ENCODE measurements at regions not wholly inside any gene's neighbourhood (a gene's known extent, or its start where the extent isn't known, plus 50 kb on each side); places are given as distances from the start of the nearest gene placed in this dataset.

DNA sequence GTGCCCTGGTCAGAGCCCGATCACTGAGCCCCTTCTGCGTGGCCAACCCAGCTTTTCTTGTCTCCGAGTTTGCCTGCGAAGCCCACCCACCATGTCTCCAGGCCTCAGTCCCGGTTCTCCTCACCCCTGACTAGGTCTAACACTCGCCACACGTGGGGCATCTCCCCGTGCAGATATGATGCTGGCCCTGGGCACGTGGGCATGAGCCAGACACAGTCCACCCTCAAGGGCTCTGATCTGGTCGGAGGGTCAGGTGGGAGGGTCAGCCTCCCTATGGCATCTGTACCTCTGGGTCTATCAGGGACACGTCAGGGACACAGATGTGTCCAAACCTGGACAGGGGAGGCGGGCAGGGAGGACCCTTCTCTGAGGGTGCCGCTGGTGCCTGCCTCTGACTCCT is 95.4 kb downstream of the RHOB start:
- TF ChIP-seq FOSL2 (CRISPR knock-in tag; IDR thresholded peaks at IDR 0.05) = no peak
- TF ChIP-seq, protein P1, sequence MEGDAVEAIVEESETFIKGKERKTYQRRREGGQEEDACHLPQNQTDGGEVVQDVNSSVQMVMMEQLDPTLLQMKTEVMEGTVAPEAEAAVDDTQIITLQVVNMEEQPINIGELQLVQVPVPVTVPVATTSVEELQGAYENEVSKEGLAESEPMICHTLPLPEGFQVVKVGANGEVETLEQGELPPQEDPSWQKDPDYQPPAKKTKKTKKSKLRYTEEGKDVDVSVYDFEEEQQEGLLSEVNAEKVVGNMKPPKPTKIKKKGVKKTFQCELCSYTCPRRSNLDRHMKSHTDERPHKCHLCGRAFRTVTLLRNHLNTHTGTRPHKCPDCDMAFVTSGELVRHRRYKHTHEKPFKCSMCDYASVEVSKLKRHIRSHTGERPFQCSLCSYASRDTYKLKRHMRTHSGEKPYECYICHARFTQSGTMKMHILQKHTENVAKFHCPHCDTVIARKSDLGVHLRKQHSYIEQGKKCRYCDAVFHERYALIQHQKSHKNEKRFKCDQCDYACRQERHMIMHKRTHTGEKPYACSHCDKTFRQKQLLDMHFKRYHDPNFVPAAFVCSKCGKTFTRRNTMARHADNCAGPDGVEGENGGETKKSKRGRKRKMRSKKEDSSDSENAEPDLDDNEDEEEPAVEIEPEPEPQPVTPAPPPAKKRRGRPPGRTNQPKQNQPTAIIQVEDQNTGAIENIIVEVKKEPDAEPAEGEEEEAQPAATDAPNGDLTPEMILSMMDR (CRISPR knock-in tag; IDR thresholded peaks at IDR 0.05) = no peak
- TF ChIP-seq GTF2F1 (IDR thresholded peaks at IDR 0.05; ENCODE audit: low read length) = no peak
- TF ChIP-seq GLI4 (CRISPR knock-in tag; IDR thresholded peaks at IDR 0.05; ENCODE audit: borderline replicate concordance) = no peak
- TF ChIP-seq, protein P2, sequence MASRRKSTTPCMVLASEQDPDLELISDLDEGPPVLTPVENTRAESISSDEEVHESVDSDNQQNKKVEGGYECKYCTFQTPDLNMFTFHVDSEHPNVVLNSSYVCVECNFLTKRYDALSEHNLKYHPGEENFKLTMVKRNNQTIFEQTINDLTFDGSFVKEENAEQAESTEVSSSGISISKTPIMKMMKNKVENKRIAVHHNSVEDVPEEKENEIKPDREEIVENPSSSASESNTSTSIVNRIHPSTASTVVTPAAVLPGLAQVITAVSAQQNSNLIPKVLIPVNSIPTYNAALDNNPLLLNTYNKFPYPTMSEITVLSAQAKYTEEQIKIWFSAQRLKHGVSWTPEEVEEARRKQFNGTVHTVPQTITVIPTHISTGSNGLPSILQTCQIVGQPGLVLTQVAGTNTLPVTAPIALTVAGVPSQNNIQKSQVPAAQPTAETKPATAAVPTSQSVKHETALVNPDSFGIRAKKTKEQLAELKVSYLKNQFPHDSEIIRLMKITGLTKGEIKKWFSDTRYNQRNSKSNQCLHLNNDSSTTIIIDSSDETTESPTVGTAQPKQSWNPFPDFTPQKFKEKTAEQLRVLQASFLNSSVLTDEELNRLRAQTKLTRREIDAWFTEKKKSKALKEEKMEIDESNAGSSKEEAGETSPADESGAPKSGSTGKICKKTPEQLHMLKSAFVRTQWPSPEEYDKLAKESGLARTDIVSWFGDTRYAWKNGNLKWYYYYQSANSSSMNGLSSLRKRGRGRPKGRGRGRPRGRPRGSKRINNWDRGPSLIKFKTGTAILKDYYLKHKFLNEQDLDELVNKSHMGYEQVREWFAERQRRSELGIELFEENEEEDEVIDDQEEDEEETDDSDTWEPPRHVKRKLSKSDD (CRISPR knock-in tag; IDR thresholded peaks at IDR 0.05; ENCODE audit: low read depth) = no peak
- no peak for TF ChIP-seq POLR2A (IDR thresholded peaks at IDR 0.05; ENCODE audit: insufficient read depth in 1 of 2, low read depth in 2 of 2, low read length in 2 of 2)
- TF ChIP-seq, protein P3, sequence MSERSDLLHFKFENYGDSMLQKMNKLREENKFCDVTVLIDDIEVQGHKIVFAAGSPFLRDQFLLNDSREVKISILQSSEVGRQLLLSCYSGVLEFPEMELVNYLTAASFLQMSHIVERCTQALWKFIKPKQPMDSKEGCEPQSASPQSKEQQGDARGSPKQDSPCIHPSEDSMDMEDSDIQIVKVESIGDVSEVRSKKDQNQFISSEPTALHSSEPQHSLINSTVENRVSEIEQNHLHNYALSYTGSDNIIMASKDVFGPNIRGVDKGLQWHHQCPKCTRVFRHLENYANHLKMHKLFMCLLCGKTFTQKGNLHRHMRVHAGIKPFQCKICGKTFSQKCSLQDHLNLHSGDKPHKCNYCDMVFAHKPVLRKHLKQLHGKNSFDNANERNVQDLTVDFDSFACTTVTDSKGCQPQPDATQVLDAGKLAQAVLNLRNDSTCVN (CRISPR knock-in tag; IDR thresholded peaks at IDR 0.05; ENCODE audit: borderline replicate concordance) = no peak
- TF ChIP-seq TAF1 (CRISPR knock-in tag; IDR thresholded peaks at IDR 0.05) = no peak
- no peak for TF ChIP-seq NFYB (CRISPR knock-in tag; IDR thresholded peaks at IDR 0.05)
- TF ChIP-seq IRX3 (CRISPR knock-in tag; IDR thresholded peaks at IDR 0.05; ENCODE audit: borderline replicate concordance, low read depth) = no peak
- TF ChIP-seq PRPF4 (IDR thresholded peaks at IDR 0.05; ENCODE audit: low read depth, low read length, poor library complexity, severe bottlenecking) = no peak

Data from HepG2 (cell line).